OCI-M2 (cell line): ENCODE measurements at regions not wholly inside any gene's neighbourhood (a gene's known extent, or its start where the extent isn't known, plus 50 kb on each side); places are given as distances from the start of the nearest gene placed in this dataset.
"Not testable (repeated sequence)": the region's sequence is repeated elsewhere in the genome, so short reads cannot be mapped to it uniquely, and the experiment has no call there.

Experiments used
- DNase-seq: peaks from one replicate; lab custom pipeline; 2025; ENCODE audit not compliant: unreplicated experiment; lab: John Stamatoyannopoulos, UW

DNA sequence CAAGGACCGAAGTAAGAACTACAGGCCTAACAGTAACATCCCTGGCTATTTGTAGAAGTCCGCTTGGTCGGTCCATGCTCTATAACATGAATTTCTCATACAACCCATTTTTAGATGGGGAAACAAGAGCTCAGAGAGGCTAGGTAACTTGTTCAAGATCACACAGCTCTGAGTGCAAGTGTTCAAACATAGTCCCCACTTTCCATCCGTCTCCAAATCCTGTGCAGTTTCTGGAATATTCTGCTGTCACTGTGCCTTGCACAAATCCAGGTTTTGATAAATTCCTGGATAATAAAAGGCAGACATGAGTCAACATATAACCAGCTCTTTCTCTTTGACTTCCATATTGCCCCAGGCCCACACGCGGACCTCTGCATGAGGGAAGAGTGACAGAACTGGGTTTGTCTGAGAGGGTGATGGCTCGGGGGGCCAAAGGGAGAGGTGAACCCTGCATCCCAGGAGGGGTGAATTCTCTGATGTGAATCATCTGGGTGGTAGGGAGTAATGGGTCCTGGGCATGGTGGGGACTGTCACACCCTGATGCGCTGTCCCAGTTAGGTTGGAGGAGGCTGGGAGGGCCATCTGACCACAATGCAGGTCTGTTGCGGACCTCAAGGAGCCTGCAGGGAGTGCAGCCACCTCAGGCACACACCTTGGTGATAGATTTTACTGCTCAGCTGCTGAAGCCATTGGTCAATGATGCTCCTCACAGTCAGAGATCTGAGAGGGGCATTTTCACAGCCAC is 162.2 kb downstream of the SMAD6 start:
- no peak for DNase-seq

DNA sequence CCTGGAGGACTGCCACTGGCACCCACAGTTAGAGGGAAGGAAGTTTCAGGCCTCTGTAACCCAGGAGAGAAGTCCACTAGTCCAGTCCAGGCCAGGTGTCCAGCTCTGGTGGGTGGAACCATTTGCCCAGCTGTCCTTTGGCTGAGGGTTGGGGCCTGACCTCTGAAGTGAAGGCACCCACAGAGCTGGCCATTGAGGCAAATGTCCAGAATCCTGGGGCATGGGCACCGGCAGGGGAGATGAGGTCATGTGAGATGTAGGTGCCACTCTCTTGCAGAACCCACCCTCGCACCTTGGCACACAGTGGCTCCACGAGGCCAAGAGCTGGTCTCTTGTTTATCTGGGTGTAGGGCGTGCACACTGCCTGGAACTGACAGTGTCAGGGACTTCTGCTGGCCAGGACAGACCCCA is 162.8 kb downstream of the SMAD6 start:
- no peak for DNase-seq

DNA sequence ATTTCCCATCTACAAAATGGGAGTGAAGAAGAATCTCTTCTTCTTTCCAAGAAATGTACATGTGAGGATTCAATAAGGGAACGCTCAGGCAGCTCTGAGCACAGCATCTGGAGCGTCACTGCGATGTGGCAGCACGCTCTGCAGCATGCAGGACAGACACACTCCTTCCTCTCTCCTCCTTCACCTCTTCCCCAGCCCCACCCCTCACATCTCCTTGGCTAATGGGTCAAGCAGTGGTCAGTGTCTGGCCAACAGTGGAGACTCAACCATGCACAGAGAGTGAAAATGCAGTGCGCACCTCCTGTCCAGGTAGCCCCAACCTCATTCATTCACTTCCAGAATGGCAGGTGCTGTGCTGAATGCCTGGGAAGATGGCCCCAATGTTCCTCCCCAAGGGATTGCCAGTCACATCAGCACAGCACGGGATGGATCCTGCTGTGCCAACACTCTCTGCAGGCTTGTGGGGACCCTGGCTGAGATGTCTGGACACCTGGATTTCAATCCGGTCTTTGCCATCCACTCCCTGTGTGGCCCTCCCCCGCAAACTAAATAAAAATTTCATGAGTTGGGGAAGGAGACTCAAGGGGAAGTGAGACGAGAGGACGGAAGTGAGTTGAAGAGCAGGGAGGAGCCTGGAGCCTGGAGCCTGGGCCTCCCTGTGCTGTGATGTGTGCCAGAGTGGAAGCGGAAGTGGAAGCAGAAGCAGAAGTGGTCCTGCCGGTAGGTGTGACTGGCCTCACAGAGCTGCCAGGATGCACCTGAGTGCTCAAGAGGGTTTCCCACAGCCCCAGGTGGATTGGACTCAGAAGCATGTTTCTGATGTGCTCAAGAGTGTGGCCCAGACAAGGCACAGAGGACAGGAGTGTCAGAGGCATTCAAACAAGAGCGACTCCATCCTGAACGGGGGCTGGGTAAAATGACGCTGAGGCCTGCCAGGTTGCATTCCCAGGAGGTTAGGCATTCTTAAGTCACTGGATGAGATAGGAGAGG is 163.9 kb downstream of the SMAD6 start:
- no peak for DNase-seq

DNA sequence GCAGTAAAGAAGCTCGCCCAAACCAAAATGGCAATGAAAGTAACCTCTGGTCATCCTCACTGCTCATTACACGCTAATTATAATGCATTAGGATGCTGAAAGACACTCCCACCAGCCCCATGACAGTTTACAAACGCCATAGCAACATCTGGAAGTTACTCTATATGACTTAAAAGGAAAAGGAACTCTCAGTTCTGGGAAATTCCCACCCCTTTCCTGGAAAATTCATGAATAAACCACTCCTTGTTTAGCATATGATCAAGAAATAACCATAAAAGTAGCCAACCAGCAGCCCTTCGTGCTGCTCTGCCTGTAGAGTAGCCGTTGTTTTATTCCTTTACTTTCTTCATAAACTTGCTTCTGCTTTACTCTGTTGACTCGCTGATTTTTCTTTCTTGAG is 164.6 kb downstream of the SMAD6 start:
- DNase-seq = no peak

DNA sequence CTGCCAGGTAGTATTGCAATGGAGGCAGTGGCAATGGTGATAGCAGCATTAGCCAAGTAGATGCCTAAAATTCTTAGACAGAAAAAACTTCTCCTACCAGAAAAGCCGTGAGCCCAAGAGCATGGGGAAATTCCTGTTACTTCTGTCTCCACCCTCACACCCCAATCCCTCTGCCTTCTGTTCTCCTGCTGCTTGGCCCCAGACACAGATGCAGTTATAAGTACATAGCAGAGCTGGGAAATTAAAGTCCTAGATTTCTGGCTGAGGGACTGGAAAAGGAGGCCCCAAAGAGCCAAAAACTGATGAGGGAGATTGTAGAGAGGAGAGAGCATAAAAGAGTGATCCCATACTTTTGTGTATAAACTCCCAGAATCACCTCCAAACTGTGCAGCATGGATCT is 166.9 kb downstream of the SMAD6 start:
- no peak for DNase-seq

DNA sequence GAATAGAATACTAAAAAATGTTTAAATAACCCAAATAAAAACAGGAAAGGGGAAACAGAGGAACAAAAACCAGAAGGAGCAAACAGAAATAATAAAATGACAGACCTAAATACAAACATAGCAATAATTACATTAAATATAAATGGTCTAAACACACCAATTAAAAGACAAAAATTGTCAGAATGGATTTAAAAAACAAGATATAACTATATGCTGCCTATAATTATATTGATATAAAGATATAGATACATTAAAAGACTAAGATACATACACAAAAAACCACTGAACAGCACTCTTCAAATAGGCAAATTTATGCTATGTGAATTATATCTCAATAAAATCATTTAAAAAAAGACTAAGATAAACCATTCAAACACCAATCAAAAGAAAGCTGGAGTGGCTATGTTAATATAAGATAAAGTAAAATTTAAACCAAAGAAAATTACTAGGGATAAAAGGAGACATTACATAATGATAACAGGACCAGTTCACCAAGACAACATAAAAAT is 168.9 kb downstream of the SMAD6 start:
- DNase-seq = no peak

DNA sequence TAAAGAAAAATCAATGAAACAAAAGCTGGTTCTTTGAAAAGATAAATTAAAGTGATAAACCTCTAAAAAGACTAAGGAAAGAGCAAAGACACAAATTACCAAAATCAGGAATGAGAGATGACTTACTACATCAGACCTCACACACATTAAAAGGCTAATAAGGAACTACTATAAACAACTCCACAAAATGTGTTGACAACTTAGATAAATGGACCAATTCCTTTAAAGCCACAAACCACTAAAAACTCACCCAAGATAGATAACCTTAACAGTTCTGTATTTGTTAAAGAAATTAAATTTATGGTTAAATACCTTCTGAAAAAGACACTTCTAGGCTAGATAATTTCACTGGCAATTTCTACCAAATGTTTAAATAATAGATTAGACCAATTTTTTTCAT is 170.4 kb downstream of the SMAD6 start:
- DNase-seq = no peak

DNA sequence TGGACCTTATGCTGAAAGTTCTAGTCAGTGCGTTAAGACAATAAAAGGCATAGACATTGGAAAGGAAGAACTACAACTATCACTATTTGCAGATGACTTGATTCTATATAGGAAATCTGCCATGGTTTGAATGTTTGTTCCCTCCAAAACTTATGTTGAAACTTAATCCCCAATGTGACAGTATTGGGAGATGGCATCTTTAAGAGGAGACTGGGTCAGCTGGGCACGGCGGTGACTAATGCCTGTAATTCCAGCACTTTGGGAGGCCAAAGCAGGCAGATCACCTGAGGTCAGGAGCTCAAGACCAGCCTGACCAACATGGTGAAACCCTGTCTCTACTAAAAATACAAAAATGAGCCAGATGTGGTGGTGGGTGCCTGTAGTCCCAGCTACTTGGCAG is 171.3 kb downstream of the SMAD6 start:
- not testable (repeated sequence) for DNase-seq

DNA sequence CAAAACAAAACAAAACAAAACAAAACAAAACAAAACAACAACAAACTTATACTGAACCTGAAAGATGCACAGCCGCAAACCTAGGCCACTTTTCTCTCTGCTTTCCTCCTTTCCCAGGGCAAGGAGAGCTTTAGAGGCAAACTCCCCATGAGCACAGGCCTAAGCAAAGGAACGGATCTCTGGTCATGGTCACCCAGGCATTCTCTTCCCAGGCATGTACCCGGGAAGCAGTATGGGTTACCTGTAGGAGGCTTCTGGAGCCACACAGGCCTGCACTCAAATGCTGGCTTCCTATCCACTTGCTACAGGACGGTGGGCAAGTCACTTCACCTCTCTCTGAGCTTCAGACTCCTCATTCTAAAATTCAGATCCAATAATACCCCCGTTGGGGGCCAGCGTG is 171.8 kb downstream of the SMAD6 start:
- no peak for DNase-seq

DNA sequence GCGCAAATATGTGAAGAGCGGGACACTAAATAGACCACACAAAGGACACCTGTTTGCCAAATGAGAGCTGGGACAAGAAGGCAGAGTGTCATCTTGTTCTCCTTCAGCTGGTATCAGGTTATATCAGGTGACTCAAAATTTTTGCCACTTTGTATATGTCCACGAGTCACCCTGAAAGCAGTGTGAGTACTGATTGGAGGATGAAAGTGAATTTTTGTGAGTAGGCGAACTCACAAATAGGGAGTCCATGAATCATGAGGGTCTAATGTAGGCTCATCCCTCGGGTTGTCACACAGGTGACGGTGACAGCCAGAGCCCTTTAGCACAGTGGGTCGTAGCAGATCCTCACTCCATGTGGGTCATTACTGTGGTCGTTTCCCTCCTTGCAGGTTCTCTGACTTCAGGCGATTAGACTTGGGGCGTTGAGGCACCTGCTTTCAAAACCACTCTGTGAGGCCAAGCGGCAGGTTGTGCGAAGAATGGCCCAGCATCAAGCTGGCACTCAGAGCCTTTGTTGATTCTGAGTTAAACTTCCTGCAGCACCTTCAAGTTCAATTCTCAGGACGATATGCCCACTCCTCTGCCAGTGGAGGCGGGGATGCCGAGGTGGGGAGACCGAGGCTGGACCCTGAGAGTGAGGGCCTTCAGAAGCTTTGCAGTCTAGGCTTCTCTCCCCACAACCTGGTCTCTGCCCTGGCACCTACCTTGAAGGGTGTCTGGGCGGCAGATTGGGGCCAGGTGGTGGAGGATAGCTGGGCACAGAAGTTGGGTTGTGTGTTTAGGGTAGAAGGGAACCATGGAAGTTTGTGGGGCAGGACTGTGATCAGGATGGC is 173.8 kb downstream of the SMAD6 start:
- no peak for DNase-seq

DNA sequence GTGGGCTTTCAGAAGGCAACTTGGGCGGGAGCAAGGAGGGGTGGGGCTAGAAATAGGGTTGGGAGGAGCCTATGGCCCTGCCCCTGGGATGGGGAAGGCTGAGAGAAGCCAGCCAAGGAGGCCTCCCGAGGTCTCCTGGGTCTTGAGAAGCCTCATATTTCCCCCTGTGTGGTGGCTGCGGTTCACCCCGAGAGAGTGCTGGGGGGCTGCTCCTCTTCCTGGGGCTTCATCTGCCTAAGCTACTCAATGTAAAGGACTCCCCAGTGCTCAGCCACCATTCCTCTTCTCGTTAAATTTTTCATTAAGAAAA is 174.3 kb downstream of the SMAD6 start:
- DNase-seq = no peak

DNA sequence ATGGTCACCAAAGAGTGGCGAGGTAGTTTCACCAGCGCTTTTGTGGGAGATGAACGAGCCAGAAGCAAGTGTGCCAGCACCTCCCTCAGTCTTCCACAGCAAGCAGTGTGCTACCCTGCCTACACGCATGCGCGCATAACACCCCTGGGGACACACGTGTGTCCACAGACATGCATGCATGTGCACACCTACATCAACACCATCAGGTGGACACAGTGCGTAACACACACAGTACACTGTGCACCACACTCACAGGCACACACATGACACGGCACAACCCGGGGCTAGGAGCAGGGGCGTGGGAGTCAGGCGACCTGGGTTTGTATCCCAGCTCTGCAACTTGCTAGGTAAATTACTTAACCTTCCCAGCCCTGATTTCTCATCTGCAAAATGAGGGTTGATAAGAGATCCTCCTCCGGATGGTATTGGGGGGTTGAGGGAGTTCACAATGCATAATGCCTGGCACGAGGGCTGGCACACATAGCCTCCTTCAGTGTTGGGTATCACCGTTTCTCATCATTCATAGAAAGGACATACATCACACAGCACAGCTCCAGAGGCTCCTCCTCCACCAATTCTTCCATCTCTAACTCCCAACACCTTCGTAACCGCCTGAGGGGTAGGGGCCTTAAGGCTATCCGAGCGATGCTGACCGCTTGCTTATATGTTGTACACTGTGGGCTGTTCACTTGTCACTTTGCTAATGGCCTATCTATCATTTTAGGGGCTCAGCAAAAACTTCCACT is 174.9 kb downstream of the SMAD6 start:
- DNase-seq = no peak

DNA sequence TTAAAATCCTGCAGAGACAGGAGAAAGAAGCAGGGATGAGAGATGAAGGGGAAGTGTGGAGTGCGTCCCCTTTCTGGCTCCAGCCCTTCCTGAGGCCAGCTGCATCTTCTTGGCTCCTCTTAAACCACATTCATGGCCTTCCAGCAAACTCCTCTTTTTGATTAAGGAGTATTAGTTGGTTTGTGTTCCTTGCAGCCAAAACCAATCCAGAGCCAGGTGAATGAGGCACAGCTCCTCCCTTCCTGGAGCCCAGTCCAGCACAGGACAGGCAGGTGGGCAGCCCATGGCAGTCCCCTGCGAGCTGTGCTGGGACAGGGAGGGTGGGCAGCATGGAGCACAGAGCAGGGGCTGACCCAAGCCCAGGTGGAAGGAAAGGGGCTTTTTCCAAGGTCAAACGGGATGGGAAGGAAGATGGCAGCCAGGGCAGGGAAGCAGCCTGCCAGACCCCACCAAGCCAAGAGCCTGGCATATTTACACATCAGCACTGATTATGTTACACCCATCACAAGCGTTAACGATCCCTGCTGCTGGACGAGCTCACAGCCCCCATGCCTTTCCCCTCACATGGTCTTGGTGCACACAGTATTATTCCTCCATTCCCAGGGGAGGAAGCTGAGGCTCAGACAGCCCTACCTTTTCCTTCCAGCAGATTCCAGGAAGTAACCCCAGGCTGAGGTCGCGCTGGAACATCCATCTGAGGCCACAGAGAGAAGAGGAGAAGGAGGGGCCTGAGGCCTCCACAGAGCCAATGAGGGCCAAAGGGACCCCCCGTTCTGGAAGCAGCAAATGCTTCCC is 175.6 kb downstream of the SMAD6 start:
- DNase-seq = no peak

DNA sequence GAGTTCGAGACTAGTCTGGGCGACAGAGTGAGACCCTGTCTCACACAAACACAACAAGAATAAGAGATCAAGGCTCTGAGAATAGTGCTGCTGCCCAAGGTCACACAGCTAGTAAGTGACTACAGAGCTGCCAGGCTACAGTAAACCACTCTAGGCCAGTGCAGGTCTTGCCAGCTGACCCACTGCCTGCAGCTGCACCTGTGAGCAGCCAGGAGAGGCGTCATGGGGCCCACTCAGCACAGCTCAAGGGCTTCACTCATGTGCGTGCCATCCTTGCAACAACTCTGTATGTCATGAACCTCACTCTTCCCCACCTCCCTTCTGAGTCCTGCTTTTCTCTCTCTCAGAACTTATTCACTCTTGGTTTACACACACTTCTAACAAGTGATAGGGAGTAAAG is 176.7 kb downstream of the SMAD6 start:
- no peak for DNase-seq

DNA sequence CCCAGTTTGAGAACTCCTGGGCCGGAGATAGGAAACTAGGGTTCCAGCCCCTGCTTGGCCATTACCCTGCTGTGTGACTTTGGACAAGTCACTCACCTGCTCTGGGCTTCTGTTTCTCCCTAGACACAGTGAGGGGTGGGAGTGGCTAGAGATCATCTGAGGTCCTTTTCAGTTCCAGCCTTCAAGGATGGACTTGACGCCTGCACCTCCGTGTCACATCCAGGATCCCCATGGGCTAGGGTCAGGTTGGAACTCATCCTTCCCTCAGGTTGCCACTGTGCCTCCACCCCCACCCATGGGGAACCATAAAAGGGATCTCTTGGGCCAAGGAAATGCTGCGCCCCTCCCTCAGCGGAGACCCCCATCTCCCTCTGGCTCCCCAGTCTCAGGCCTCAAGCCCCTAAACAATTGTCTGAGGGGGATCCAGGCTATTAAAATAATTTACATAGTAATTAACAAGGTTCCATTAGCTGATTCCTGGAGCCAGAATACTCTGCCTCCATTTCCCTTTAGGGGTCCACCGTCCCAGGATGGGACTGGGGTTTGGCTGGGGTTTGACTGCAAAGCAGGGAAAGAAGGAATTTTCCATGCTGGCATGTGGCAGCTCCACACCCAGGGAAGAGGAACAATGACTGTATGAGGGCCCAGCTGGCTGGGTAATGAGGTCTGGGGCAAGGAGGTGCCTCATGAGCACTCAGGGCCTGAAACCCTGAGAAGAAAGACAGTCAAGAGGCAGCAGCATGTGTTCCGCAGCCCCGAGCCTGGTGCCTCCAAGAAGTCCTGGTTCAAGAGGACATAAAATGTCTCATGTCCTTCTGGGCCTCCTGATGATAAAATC is 177.7 kb downstream of the SMAD6 start:
- no peak for DNase-seq

DNA sequence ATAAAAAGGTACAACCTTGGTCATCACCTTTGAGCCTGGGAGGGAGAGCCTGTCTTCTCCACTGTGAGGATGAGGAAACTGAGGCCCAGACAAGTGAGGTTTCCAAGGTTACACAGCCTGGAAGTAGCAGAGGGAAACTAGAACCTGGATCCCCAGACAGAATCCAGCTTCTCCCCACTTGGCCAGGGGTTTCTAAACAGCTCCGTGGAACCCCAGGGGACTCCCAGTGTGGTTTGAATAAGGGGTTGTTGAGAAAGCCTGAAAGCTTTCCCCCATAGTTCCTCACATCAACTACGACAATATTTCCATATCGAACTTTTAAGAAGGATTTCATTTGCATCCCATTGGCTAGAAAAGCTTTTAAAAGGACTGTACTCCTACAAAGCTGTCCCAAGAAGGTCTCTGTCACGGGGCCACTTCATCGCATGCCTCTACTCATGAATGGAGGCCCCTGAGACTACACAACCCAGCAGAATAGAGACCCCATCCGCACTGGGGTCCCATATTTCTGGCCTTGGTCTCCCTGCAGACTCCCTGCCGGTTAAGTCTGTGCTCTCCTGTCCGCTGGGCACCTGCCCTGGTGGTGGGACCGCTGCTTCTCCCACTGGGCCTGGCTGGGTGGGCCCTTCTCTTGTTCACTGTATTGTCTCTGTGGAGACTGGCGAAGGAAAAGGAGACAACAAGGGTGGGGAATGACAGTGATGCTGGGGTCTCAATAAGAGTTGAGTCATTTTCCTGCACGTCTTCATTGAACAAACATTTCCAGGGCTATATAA is 178.5 kb downstream of the SMAD6 start:
- DNase-seq = no peak

DNA sequence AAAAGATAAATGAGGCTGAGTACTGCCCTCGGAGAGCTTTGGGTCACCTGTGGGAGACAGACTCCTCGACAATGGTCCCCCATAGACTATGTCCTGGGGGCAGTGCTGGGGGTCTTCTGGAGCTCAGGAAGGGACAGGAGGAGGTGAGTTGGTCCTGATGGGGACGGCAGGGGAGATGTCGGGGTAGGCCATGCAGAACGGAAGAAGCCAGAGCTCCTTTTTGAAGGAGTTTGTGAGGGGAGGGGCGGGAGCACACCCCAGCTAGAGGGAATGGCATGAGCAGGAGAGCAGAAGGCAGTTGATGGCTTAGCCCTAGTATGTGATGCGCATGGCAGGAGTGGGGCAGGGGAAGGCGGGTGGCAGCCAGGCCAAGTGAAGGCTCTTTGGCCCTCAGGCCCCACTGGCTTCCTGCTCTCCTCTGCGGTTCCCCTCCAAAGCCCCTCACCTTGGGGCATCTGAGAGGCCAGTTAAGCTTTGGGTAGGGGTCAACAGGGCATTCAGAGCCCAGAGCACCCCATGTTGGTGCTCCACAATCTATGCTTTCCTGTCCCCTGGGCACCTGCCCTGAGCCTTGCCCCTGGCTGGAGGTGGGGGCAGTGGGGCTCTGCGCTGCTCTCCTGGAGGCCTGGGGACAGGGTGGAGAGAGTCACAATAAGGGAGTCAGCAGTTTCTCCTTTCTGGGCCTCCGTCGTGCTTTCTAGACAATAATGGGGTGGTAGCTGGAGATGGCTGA is 179.3 kb downstream of the SMAD6 start:
- DNase-seq = no peak
